NCI-H146 (cell line): ENCODE measurements at regions not wholly inside any gene's neighbourhood (a gene's known extent, or its start where the extent isn't known, plus 50 kb on each side); places are given as distances from the start of the nearest gene placed in this dataset.

Experiments
- DNase-seq: peaks from one replicate; lab custom pipeline; 2025; lab: John Stamatoyannopoulos, UW

DNA sequence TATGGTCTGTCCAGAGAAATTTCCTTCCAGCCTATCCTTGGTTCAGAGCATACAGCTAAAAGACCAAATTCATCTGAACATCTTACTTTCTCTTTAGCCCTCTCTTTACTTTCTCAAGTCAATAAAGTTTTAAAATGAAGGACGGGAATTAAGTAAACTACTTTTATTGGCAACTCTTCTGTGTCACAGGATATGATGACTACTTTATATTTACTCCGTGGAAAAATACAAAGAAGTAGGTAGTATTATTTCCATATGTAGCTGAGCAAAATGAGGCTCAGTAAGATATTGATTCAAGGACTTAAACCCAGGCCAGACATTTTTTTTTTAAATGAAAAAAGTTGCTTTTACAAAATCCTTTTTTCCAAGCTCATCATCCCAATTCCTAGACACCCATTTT lies 151.2 kb upstream of the DPYD start:
- no peak for DNase-seq

DNA sequence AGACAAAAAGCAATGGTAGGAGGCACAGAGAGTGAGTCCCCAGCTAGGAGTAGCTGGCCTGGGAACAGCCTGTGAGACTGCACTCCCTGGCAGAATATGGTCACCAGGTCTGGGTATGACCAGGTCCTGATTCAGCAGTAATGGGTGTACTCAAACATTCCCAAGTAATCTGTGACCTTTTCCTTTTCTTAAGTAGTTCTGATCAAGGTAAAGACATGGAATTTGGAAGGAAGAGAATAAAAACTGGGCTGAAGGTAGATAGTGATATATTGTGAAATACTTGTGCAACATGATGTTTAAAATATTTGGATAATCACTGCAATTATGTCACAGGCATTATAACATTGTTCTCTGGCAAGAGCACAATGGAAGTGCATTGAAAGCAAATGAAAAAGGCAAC lies 147.2 kb upstream of the DPYD start:
- DNase-seq: no peak

DNA sequence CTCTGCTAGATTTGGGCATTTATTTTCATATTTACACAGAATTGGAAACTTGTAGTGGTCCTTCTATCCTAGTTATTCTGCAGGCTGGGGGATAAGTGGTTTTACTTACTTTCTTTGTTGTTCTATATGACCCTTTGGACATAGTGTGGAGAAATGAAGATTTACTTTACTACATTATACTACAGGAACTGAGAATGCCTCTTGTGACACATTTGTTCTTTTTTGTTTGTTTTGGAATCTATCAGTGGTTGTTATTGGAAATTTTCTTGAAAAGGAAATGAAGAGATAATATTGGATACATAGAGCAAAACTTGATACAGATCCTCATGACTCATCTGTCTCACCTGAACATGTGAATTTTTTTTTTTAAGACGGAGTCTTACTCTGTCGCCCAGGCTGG lies 146.1 kb upstream of the DPYD start:
- no peak for DNase-seq

DNA sequence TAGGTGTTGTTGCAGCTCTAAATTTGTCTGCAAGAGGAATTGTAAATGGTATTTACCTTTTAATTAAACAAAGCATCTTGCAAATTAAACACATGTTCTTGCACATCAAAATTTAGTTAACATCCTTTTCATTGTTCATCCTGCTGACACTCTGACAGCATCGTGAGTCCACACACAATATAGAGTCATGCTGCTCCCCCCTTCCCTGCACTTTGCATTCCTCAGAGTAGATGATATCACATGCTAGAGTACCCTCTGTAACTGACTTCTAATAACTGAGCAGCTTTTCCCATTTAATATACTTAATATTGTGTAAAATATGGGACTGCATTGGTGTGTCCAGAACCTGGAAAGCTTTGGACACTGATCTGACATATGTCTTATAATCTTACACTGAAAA lies 138.8 kb upstream of the DPYD start:
- DNase-seq: no peak

DNA sequence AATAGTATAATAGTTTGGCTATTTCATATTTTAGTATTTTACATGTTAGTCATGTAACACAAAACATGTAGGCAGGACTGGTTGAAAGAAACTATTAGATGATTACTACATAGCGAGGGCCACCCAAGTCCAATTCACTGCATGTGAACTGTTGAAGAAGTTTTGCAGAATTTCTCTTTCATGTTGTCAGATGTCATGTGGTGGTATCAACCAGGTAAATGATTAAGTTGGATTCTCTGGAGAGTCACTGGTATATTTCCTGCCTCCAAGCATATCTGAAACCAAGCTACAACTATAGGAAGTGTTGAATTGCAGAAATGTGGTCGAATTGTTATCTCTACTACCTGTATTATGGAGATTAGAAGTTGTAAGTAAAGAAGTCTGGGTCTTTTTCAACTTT lies 137.8 kb upstream of the DPYD start:
- DNase-seq: no peak

DNA sequence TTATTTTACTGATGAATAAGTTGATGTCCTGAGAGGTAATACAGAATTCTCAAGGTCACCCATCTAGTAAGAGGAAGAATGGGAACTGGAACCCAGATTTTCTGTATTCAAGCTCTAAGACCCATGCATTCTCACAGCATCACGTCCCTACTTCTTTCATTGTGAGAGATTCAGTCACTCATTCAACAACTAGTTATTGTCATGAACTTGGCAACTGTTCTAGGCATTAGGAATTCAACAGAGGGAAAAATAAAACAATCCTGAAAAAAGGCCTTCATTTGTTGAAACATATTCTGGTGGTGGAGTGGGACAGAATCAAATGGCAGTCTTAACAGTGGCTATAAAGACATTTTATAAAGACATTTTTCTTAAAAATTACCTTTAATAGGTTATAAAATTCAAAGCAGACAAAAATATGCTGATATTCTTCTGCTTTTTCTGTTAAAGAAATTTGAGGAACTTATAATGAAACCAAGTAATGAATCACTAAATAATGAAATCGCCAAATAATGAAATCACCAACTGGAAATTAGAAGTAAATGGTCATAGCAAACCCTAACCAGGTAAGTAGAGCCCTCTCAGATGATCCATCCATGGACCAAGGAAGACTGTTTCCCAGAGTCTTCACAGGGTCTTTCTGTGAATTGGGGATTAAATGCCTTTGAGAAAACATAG lies 136.5 kb upstream of the DPYD start:
- no peak for DNase-seq

DNA sequence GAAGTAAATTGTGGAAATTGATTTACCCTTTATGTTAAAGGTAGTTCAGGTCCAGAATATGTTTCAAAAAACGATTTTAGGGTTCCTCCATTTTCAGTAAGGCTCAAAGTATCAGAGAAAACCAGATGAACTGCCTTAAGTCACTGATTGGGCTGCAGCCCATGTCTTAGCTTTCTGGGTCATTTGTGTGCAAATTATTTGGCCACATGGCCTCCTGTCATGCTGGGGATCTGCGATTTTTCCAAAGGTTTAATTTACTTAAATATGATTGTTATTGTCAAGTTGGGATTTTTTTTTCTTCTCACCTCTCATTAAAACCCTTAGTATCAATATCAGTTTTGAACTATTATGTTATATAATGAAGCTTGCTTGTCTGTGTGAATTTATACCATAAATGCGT lies 135.9 kb upstream of the DPYD start:
- no peak for DNase-seq

DNA sequence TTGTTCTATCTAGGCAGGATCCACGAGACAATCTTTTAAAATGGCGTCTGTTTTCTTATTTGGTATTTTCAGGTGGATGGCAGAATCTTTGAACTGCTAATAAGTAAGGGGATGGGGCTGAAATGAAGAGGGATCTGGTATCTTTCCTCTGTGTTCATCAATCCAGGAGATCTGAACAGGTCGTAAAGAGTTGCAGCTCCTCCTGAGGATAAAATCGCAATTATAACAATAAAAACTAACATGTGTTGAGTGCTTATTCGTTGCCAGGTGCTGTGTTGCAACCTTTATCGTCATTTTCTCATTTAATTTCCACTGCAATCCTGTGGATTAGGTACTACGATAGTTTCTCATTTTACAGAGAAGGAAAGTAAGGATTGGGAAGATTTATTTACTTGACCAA lies 134.6 kb upstream of the DPYD start:
- no peak for DNase-seq

DNA sequence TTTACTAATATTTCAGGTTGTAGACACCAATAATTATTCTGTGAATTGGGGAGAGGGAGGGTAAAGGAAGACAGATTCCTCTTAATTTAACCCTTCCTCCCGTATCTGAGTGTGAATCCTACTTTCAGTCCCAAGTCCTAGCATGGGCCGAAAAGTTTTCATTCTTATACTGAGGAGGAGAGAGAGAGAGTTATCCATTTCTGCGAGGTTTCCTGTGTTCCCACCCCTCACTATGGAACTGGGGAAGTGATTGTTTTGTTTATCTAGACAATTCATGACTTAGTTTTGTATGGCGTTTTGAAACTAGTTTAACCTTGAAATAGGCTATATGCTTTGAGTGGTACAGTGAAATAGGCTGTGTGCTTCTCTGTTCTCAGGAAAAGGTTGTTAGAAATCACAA lies 134.0 kb upstream of the DPYD start:
- no peak for DNase-seq

DNA sequence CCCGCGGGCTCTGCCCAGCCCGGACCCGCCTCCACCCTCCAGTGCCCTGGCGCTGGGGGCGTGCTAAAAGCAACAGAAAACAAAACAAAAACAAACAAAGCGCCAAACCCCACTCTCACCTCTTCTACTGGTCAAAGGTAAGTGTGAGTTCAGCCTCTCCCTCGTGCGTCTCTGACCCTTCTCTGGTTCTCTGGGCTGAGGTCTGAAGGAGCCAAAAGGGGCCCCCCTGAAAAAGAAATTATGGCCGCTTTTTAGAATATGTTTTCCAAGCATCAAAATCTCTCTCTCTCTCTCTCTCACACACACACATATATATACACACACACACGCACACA lies 133.5 kb upstream of the DPYD start:
- no peak for DNase-seq

DNA sequence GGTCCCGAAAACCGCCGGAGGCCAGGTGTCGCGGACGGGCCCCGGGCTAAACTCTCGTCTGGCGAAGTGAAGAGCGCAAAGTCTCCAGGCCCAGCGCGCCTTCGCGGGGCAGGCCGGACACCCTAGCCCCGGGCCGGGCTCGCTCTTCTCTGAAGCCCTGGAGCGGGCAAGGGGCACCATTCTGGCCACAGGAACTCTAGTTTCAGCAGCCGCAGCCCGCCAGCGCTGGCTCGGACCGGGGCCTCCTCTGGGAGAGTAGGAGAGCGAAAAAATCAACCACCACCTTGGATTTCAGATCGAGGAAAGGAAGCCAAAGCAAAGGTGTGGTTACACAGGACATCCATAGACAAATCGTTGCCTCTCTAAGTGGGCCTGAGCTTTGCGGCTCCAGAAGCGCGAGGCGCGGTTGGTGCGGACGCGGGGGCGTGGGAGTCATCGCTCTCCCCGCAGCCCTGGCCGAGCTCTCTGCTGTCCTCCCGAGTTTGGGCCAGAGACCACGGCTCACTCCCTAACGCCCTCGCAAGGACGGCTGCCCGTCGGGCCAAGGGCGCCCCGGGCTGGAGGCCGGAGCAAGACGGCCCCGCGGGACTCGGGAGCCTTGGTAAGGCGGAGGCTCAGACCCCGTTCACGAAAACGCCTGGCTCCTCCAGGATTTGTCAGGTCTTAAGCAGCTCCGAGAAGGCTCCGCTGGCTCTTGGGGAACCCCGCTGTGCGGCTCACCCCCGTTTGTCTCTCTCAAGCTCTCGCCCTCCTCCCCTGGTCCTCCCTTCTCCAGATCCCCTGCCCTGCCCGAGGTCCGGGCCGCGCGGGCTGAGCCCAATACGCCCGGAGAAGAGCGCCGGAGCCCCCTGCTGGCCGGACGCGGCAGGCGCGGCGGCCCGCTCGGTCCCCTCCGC lies 132.9 kb upstream of the DPYD start:
- peak; percentile 28 for DNase-seq

DNA sequence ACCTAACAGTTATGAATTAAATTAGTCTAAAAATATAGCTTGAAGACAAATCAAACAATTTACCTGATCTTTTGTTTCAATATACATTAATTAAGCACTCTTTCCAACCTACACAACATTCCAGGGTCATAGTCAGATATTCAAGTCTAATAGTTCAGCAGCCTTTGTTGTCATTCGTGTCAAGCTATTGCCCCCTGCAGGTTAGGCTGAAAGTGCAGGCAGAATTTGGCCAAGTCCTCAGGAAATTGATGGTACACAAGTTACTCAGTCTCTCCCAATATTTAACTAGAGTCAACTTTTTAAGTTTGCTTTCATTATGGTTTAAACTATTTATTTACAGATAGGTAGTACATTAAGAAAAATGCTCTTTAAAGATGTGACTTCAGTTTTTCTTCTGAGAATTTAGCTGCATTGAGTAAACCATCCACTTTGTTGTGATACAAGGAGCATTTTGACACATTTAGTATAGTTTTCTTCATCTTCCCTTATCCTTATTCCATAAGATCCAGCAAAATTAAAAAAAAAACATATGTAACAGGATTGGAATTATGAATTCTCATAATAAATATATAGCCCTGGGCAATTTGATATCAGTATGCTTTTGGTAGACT lies 130.3 kb upstream of the DPYD start:
- peak; percentile 54 for DNase-seq

DNA sequence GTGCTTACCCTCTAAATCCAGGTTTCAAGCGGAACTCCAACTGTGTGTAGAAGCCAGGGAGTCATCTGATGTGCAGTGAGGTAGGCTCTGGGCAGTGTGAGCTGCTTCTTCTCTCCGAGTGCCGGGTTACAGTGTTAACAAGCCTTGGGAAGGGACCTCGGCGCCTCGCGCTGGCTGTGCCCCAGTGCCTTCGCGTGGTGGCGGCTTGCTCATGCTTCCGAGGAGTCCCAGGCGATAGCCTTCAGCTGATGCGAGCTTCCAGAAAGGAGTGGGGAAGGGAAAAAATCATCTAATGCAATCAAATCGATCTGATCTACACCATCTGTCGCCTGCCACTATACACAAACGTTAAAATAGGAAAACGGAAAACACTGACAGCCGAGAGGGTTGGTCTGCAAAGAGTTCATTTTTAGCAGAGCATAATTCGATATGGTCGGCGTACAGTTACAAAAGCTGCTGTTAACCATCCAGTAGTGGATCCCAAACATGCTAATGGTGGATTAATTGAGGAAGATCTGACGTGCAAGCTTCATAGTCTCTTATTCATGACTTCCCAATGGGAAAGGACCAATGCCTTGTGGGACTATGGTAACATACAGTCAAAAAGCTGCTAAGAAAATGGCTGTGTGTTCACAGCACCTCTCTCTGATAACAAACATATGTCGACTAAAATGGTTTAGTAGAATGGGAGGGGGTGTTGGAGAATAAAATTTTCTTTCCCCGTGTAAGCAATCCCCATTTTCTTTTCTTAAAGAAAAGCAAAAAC lies 128.7 kb upstream of the DPYD start:
- peak; percentile 32 for DNase-seq

DNA sequence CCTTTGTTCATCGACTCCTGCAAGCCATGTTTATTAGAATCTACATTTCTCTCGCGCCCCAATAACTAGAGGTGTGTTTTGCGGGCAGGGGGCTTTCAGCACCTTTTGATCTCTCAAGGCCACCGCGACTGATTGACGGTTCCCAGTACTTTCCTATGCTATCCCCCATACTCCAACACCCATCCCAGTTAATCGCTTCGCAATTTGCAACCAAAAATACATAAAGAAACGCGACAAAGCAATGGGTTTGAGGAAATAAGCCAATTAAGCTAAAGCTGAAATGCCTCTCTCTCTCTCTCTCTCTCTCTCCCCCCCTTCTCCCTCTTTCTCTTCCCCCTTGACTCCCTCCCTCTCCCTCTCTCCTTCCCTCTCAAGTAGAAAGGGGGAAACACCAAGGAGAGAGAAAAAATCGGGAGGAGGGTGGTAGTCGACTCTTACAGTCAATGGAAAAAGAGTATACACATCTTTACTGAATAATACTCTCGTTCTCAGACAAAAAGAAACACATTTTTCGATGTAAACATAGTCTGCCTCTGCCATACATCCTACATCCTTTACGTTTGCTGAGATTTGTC lies 128.0 kb upstream of the DPYD start:
- DNase-seq: no peak

DNA sequence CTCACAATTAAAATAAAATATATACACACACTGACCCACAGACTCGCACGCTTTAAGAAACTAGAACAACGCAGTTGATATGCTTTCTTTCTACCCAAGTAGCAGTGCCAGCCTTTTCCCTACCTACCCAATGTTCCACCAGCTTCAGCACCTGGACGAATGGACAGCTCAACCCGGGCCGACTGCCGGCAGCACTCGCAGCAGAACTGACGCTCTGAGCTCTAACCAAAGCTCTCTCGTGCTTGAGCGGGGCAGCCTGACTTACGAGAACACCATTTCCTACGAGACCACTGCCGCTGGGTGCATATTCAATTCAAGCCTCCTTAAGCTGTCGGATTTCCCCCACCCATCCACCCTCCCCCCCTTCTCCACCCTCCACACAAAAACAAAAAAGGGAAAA lies 127.4 kb upstream of the DPYD start:
- DNase-seq: peak; percentile 25

DNA sequence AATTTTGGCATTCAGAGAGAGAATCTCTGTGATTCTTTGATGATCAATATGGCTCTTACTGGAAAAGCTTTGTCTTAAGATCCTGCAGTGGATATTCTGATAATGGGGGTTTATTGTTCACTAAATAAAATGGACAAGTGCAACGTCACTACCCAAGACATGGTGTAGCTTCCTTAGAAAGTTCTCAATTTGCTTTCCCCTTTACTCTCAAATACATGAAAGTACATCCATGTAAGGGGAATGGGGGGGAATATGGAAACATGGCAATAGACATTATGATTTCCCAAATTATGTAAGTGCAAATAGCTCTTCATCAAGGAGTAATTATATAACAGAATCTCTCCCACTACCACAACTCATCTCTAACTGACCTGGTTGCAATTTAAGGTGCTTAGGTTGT lies 126.3 kb upstream of the DPYD start:
- DNase-seq: no peak

DNA sequence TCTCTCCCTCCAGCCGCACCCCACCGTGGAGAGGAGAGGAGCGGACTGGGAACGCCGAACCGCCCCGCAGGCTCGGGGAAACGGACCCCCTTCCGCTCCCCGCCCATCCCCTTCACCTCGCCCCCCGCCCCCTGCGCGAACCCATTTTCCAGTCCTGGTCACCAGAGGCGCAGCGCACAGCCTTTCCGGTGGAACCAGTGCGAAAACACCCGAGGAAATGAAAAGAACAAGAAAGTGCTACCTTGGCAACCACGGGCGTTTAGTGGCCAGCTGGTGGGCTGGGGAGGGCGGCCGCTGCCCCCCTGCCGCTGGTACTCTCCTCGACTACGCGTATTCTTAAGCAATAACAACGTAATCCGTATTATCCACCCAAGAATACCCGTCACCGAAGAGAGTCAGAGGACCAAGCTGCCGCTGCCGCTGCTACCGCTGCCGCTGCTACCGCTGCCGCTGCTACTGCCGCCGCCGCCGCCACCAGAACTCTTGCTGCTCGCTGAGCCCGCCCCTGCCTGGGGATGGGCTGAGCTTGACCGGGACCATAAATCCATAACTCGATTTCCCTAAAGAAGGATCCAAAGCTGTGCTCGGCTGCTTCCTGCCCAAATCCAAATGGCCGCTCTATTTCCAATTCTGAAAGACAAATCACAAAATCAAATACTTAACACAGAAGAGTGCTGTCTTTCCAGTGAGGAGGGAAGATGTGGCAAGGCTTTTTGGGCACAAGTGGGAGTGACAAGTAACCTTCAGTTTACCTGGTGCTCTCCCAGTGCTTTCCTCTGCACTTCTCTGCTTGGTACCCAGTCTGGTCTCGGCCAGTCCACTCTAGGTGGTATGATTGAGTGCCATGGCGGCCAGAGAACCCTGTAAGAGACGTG lies 125.2 kb upstream of the DPYD start:
- DNase-seq: peak; percentile 4

DNA sequence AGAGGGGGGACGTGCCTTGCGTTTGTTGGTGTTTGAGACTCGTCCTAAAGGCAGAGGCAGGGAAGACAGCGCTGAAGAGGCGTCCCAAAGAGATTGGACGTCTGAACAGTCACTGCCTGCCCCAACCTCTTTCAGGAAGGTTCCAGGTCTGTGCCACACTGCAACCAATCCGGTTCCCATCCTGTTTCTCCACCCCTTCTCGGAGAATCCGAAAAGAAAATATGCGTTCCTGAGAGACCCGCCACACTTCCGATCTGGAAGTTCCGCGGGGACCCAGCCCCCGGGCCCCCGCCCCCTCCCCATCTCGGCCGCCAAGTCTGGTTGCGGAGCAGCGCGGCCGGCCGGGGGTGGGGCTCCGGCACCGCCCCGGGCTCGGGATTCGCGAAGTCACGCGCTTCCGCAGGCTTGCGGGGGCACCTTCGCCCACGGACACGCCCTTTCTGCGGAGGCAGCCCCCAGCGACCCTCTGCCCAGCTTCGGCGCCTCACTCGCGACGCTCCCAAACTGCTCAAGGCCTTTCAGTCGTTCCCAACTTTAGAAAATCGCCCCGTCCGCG lies 124.5 kb upstream of the DPYD start:
- peak; percentile 10 for DNase-seq

DNA sequence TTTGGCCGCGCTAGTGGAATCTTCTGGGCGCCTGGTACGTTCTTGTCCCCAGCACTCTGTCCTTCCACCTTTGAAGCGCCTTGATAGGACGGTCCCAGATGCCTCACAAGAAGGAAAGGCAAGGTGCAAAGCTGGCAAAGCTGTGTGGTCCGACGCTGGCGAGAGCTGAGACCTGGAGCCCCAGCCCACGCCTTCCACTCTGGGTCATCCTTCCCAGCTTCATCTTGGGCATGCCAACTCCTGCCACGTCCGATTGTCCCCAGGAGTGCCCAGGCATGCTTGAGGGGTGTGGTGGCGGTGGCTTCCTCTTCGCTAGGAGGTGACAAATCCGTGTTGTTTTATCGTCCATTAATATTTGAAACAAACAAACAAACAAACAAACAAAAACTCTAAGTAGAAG lies 123.9 kb upstream of the DPYD start:
- DNase-seq: no peak

DNA sequence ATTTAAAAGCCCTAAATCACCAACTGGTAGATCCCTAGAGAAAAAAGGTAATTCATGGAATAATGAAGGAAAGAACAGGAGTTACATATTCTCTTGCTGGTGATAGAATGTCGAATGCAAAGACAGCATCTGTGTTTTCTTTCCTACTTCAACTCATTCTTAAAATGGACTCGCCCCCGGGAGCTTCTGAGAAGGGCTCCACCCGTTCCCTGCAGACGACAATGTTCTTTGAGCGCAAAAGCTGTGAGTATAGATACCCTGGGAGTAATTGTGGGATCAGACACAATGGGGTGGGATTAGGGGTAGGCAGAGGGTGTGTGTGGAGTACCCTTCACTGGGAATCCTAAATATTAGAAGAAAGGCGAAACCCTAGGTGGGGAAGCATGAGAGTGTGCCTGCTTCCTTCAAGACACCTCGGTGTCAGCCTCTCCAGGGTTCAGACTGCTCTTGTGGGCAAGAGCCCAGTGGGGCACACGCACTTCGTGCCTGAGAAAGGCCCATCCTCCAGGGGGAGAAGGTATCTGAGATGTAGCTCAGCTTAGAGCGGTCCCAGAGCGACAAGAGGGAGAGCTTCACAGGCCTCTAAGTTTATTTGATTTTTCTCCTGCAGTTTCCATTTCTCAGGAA lies 123.3 kb upstream of the DPYD start:
- DNase-seq: no peak
